Mesendoderm (in vitro differentiated cells): ENCODE measurements at regions not wholly inside any gene's neighbourhood (a gene's known extent, or its start where the extent isn't known, plus 50 kb on each side); places are given as distances from the start of the nearest gene placed in this dataset.
"Not testable (repeated sequence)": the region's sequence is repeated elsewhere in the genome, so short reads cannot be mapped to it uniquely, and the experiment has no call there.

Source experiments
- DNase-seq: peaks from one replicate; pipeline ENCODE4 v3.0.0; 2013
- H2AK5ac ChIP-seq: 2 replicates; pipeline ENCODE4 v1.6.1; 2013; ENCODE audit warnings: low read length, inconsistent platforms
- H2BK120ac ChIP-seq: 2 replicates; pipeline ENCODE4 v1.6.1; 2013; ENCODE audit warnings: low read depth, mild to moderate bottlenecking, low read length, moderate library complexity, mixed read lengths
- H2BK15ac ChIP-seq: replicated peaks from 2 replicates; pipeline ENCODE4 v1.6.1; 2013; ENCODE audit warnings: low read depth, mild to moderate bottlenecking, moderate library complexity
- H2BK5ac ChIP-seq: 2 replicates; pipeline ENCODE4 v1.6.1; 2013; ENCODE audit warnings: low read length, inconsistent platforms
- H3K18ac ChIP-seq: 2 replicates; pipeline ENCODE4 v1.6.1; 2013; ENCODE audit warnings: mild to moderate bottlenecking, low read length, mixed read lengths
- H3K23ac ChIP-seq: one replicate; pipeline ENCODE4 v1.6.1; 2013; ENCODE audit warnings: low read length
- H3K27ac ChIP-seq: 2 replicates; pipeline ENCODE4 v1.5.1; 2013; ENCODE audit warnings: low read depth, mild to moderate bottlenecking, inconsistent platforms, low read length, moderate library complexity
- H3K27me3 ChIP-seq: 2 replicates; pipeline ENCODE4 v1.6.1; 2013; ENCODE audit warnings: low read length, control low read depth, mild to moderate bottlenecking, inconsistent platforms; ENCODE audit not compliant: insufficient read depth, poor library complexity
- H3K36me3 ChIP-seq: 2 replicates; pipeline ENCODE4 v1.6.1; 2013; ENCODE audit warnings: low read length, inconsistent platforms; ENCODE audit not compliant: control insufficient read depth, insufficient read depth
- H3K4ac ChIP-seq: one replicate; pipeline ENCODE4 v1.6.1; 2013; ENCODE audit warnings: low read depth, mild to moderate bottlenecking, low read length, moderate library complexity
- H3K4me1 ChIP-seq: 2 replicates; pipeline ENCODE4 v1.6.1; 2013; ENCODE audit warnings: low read depth, low read length, inconsistent platforms; ENCODE audit not compliant: control insufficient read depth
- H3K4me2 ChIP-seq: 2 replicates; pipeline ENCODE4 v1.6.1; 2013; ENCODE audit warnings: low read length
- H3K4me3 ChIP-seq: 2 replicates; pipeline ENCODE4 v1.5.1; 2013; ENCODE audit warnings: mild to moderate bottlenecking, low read length
- H3K56ac ChIP-seq: one replicate; pipeline ENCODE4 v1.6.1; 2013; ENCODE audit warnings: low read length
- H3K79me1 ChIP-seq: 2 replicates; pipeline ENCODE4 v1.6.1; 2013; ENCODE audit warnings: low read length, inconsistent platforms
- H3K79me2 ChIP-seq: 2 replicates; pipeline ENCODE4 v1.6.1; 2013; ENCODE audit warnings: mild to moderate bottlenecking, low read length; ENCODE audit not compliant: control insufficient read depth, insufficient read depth
- H3K9ac ChIP-seq: 2 replicates; pipeline ENCODE4 v1.6.1; 2013; ENCODE audit warnings: low read length, inconsistent platforms
- H4K5ac ChIP-seq: one replicate; pipeline ENCODE4 v1.6.1; 2013; ENCODE audit warnings: low read length
- H4K8ac ChIP-seq: one replicate; pipeline ENCODE4 v1.6.1; 2013; ENCODE audit warnings: low read depth, mild to moderate bottlenecking, control low read depth, low read length, moderate library complexity
- WGBS: extraction: QIAGEN DNeasy Blood & Tissue Kit; methylation state at CpG from one replicate; pipeline ENCODE4 v1.1.7; 2013; ENCODE audit warnings: low lambda C conversion rate, missing lambda C conversion rate; ENCODE audit not compliant: insufficient coverage; ENCODE audit errors: extremely low coverage; 5-methylcytosine and 5-hydroxymethylcytosine counted together

- Histone ChIP-seq H2BK120ac (no peak overlapping the region), H3K27me3 (no peaks in the 10 kb centered on the region), H4K5ac (no peak overlapping the region), H3K4me1 (no peaks in the 10 kb centered on the region), H2BK15ac (no peak overlapping the region), H3K56ac (no peak overlapping the region), H3K4me2 (no peak overlapping the region), H2AK5ac (no peak overlapping the region), H3K79me2 (no peaks in the 10 kb centered on the region), H3K18ac (no peak overlapping the region), H2BK5ac (no peak overlapping the region), H3K23ac (no peak overlapping the region), H3K4me3 (no peak overlapping the region), H3K9ac (no peak overlapping the region), H3K36me3 (no peaks in the 10 kb centered on the region), H3K4ac (no peak overlapping the region), H4K8ac (no peak overlapping the region), H3K27ac (no peak overlapping the region), H3K79me1 (no peaks in the 10 kb centered on the region)
- no peak for DNase-seq
Measured at GRCh38 chr7:118878336-118878735, 653.8 kb downstream of the ANKRD7 start.

GRCh38 chr7:118898284-118898683, 673.8 kb downstream of the ANKRD7 start:
- Histone ChIP-seq H3K23ac (no peak overlapping the region), H4K5ac (no peak overlapping the region), H2BK120ac (no peak overlapping the region), H3K79me1 (no peaks in the 10 kb centered on the region), H2BK5ac (no peak overlapping the region), H3K9ac (no peak overlapping the region), H3K56ac (no peak overlapping the region), H4K8ac (no peak overlapping the region), H3K4me3 (no peak overlapping the region), H3K4me1 (no peaks in the 10 kb centered on the region), H3K4ac (no peak overlapping the region), H3K27ac (no peak overlapping the region), H3K4me2 (no peak overlapping the region), H2BK15ac (no peak overlapping the region), H2AK5ac (no peak overlapping the region), H3K27me3 (no peaks in the 10 kb centered on the region), H3K79me2 (no peaks in the 10 kb centered on the region), H3K36me3 (no peaks in the 10 kb centered on the region), H3K18ac (no peak overlapping the region)
- no peak for DNase-seq
- no CpG with 5 or more reads among the region's 2 CpGs for WGBS

GRCh38 chr7:118902600-118902999, 678.1 kb downstream of the ANKRD7 start:
- WGBS = no CpG with 5 or more reads among the region's 3 CpGs
- no peak overlapping the region for H4K8ac ChIP-seq
- H3K4ac ChIP-seq = no peak overlapping the region

GRCh38 chr7:118907911-118908527, 683.5 kb downstream of the ANKRD7 start:
- Histone ChIP-seq H3K36me3 (no peaks in the 10 kb centered on the region), H3K4me2 (no peak overlapping the region), H4K8ac (no peak overlapping the region), H3K23ac (no peak overlapping the region), H3K56ac (no peak overlapping the region), H2BK5ac (no peak overlapping the region), H3K27ac (no peak overlapping the region), H3K18ac (no peak overlapping the region), H3K79me1 (no peaks in the 10 kb centered on the region), H2BK15ac (no peak overlapping the region), H2BK120ac (no peak overlapping the region), H3K4me3 (no peak overlapping the region), H3K4me1 (no peaks in the 10 kb centered on the region), H3K9ac (no peak overlapping the region), H4K5ac (no peak overlapping the region), H3K4ac (no peak overlapping the region), H3K79me2 (no peaks in the 10 kb centered on the region), H3K27me3 (no peaks in the 10 kb centered on the region), H2AK5ac (no peak overlapping the region)
- no CpG with 5 or more reads among the region's 8 CpGs for whole genome bisulfite sequencing
- DNase-seq = peak; percentile 10

More at GRCh38 chr7:118902600-118902999, 678.1 kb downstream of the ANKRD7 start:
- Histone ChIP-seq H2AK5ac (no peak overlapping the region), H3K18ac (no peak overlapping the region), H3K23ac (no peak overlapping the region), H2BK120ac (no peak overlapping the region), H3K79me1 (no peaks in the 10 kb centered on the region), H2BK5ac (no peak overlapping the region), H3K27me3 (no peaks in the 10 kb centered on the region), H2BK15ac (no peak overlapping the region), H4K5ac (no peak overlapping the region), H3K9ac (no peak overlapping the region), H3K4me2 (no peak overlapping the region), H3K36me3 (no peaks in the 10 kb centered on the region), H3K56ac (no peak overlapping the region), H3K4me1 (no peaks in the 10 kb centered on the region), H3K4me3 (no peak overlapping the region), H3K79me2 (no peaks in the 10 kb centered on the region), H3K27ac (no peak overlapping the region)
- DNase-seq = no peak

- not testable (repeated sequence) for H3K79me1 ChIP-seq, H3K79me2 ChIP-seq, H3K4me3 ChIP-seq, H3K27me3 ChIP-seq, H3K4me2 ChIP-seq, H3K18ac ChIP-seq, H2BK5ac ChIP-seq, H2BK120ac ChIP-seq, H4K8ac ChIP-seq, H3K36me3 ChIP-seq, H3K27ac ChIP-seq, H2BK15ac ChIP-seq, H3K9ac ChIP-seq, H3K4me1 ChIP-seq, H4K5ac ChIP-seq, H2AK5ac ChIP-seq, DNase-seq, H3K4ac ChIP-seq, H3K56ac ChIP-seq, H3K23ac ChIP-seq
- no CpG with 5 or more reads among the region's 3 CpGs for WGBS
Measured at GRCh38 chr7:118916120-118916519, 691.6 kb downstream of the ANKRD7 start.

GRCh38 chr7:118918556-118918955, 694.1 kb downstream of the ANKRD7 start:
- H3K27ac ChIP-seq = no peak overlapping the region
- H3K56ac ChIP-seq = no peak overlapping the region
- no peak overlapping the region for H3K4ac ChIP-seq
- no peak overlapping the region for H4K8ac ChIP-seq
- no peak overlapping the region for H3K23ac ChIP-seq
- H3K18ac ChIP-seq = no peak overlapping the region
- H3K4me2 ChIP-seq = no peak overlapping the region
- H3K4me3 ChIP-seq = no peak overlapping the region
- no peak overlapping the region for H3K9ac ChIP-seq
- H2BK15ac ChIP-seq = no peak overlapping the region
- no peaks in the 10 kb centered on the region for H3K79me2 ChIP-seq
- peak; percentile 32 for DNase-seq
- WGBS = no CpG with 5 or more reads among the region's 2 CpGs
- H2AK5ac ChIP-seq = no peak overlapping the region
- no peak overlapping the region for H2BK5ac ChIP-seq
- no peak overlapping the region for H4K5ac ChIP-seq
- no peaks in the 10 kb centered on the region for H3K36me3 ChIP-seq
- H3K4me1 ChIP-seq = no peaks in the 10 kb centered on the region
- H3K27me3 ChIP-seq = no peaks in the 10 kb centered on the region
- H2BK120ac ChIP-seq = no peak overlapping the region
- no peaks in the 10 kb centered on the region for H3K79me1 ChIP-seq
